ENCODE measurements at regions not wholly inside any gene's neighbourhood (a gene's known extent, or its start where the extent isn't known, plus 50 kb on each side); places are given as distances from the start of the nearest gene placed in this dataset.
"Not testable (repeated sequence)": the region's sequence is repeated elsewhere in the genome, so short reads cannot be mapped to it uniquely, and the experiment has no call there.

DNA sequence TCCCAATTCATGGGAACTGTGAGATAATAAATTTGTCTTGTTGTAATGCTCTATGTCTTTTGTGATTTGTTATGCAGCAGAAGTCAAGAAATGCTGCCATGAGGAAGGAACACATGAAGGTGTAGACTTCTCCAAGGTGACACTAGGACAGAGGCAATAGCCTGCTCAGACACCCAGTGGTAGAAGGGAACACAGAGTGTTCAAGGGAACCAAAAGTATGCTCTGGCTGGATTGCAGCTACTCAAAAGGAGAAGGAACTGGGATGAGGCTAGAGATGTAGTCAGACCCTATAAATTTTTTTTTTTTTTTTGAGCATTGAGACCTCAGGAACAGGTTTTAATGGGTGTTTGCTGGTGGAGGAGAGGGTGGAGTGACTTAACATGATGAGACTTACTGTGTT is 232.5 kb downstream of the PARP8 start:
- no peak for DNase-seq (ENCODE audit: low read depth)

DNA sequence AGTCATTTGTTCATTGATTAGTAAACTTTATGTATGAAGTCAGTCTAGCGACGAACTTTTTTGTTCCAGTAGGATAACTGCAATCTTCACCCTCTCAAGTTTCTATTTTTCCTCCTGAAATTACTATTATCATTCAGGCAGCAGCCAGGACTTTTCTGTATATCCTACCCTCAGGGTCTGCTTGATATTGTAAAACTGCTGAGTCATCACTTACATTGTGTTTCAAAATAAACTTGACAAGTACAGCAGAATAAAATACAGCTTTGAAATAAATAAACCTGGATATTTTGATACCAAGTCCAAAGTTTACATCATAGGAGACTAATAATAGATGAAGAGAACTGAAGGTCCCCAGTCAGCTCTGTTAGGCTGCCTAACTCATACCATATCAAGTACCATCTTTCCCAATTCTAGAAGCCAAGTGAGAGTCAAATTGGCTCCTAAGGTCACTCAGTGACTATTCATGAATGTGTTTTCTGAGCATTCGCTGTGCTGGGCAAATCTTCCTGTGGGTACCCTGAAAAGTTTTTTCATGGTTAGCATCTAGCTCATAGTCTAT is 234.6 kb downstream of the PARP8 start:
- DNase-seq (ENCODE audit: low read depth) = no peak

GRCh38 chr5:50903651-50904050 is 237.2 kb downstream of the PARP8 start:
- no peak for DNase-seq (ENCODE audit: low read depth)

GRCh38 chr5:50905996-50906570 is 239.6 kb downstream of the PARP8 start:
- DNase-seq (ENCODE audit: low read depth) = no peak

DNA sequence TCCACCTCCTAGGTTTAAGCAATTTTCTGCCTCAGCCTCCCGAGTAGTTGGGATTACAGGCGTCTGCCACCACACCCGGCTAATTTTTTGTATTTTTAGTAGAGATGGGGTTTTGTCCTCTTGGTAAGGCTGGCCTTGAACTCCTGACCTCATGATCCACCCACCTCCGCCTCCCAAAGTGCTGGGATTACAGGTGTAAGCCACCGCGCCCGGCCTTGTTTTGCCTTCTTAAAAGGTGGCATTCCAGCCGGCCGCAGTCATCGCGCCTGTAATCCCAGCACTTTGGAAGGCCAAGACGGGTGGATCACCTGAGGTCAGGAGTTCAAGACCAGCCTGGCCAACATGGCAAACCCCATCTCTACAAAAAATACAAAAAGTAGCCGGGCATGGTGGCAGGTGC is 253.7 kb downstream of the PARP8 start:
- DNase-seq (ENCODE audit: low read depth) = not testable (repeated sequence)

DNA sequence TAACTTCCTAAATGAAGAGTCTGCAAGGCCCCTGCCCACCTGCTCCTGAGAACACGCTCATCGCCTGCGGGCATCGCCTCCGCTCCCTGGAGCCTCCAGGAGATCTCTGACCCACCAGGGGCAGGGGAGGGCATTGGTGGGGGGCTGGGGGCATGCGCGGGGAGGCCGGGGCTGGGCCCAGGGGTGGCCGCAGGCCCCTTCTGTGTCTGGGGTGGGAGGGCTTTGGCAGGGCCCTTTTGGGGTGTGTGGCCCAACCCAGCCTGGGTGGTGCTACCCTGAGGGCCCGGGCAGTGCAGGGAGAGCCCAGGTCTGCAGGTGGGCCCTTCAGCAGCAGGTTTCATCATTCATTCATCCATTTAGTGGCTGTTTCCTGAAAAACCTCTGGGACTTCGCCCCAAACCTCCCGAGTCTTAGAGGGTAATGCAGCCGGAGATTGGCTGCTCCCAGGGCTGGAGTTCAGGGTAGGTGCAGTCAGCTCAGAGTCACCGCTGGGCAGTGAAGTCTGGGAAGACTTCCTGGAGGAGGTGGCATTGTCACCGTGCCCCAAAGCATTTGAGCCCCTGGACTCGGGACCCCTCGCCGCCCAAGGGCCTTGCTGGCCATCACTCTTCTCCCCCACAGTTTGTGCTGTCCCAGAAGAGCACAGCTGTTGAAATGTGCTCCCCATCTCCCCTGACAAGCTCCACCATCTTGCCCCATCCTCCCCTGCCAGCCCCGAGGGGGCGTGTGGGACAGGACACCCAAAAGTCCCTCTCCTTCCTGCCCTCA is 255.1 kb downstream of the PARP8 start:
- no peak for DNase-seq (ENCODE audit: low read depth)

DNA sequence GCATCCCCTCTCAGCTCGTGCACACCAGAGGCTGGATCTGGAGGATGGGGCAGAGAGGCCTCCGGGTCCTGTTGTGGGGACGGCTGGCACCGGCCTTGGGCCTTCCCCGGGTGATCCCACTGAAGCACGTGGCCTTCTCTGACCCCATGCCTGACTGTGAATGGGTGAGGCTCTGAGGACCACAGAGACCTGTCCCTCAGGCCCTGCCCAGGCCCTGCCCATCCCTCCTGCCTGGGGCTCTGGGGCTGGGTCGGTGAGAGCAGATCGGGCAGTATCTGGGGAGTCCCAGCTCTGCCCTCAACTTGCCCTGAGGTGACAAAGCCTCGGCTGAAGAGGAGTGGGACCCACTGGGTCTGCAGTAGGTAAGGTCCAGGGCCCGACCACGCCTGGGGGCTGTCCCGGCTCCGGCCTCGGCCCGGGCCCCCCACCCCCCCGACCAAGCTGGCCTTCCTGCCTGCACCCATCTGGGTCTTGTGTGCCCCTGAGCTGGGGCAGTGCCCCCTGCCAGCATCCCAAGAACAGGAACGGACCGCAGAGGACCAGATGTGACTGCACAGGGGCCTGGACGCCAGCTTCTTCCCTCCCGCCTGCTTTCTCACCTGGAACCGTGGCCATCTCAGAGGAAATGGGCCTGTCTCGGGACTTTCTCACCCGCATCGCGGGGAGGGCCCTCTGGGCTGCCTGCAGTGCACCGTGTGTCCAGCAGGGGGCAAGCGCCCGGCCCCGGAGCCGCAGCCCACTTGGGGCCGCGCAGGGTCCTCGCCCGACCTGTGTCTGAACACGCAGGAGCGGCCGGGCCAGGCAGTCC is 255.9 kb downstream of the PARP8 start:
- DNase-seq (ENCODE audit: low read depth) = not testable (repeated sequence)

- no peak for DNase-seq (ENCODE audit: low read depth)
Measured at GRCh38 chr5:50922942-50923767, 256.7 kb downstream of the PARP8 start.

DNA sequence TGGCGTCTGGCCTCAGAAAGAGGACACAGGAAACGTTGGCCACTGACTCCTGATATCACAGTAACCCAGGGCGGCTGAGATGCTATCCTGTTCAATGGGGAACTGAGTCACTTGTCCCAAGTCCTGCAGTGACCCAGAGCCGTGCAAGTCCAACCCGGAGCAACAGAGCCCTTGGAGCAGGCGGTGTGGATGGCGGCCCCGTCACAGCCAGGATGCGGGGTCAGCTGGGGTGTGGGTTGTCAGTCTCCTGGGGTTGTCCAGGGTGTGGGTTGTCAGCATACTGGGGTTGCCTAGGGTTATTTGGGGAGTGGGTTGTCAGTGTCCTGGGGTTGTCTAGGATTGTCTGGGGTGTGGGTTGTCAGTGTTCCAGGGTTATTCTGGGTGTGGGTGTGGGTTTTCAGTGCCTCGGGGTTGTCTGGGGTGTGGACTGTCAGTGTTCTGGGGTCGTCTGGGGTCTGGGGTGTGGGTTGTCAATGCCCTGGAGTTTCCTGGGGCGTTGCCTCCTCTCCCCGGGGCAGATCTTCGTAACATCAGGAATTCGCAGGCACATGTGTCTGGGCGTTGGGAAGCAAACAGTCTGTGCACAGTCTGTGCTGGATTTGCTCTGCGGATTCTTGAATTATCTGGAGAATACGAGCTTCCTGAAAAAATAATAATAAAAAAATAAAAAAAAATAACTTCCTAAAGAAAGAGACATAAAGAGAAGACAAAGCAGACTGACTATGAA is 257.5 kb downstream of the PARP8 start:
- DNase-seq (ENCODE audit: low read depth) = no peak

DNA sequence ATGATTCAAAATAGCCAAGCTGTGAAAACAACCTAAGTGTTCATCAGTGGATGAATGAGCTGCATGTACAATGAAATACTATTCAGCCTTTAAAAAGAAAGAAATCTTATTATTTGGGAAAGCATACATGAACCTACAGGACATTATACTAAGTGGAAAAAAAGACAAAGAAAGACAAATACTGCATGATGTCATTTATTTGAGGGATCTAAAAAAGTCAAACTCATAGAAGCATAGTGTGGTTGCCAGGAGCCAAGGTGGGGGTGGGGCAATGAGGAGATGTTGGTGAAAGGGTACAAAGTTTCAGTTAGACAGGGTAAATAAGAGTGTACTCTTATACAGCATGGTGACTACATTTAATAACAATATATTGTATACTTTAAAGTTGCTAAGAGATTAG is 261.5 kb downstream of the PARP8 start:
- DNase-seq (ENCODE audit: low read depth) = no peak

DNA sequence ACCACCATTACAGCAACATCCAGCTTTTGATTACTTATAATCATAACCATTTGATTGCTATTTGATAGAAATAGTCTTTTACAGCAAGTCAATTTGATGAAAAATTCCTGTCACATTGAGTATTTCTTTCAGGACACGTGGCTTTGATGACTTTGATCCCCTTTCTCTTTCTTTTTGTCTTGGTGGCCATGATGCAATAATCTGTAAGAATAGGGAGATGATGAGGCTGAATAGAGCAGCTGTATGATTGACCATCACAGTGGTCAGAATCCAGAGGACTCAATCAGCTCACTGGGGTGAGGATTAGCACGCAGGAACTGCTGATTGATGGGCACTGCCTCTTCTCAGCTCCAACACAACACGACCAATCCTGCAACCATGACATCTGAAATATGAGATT is 262.7 kb downstream of the PARP8 start:
- DNase-seq (ENCODE audit: low read depth) = no peak

- DNase-seq (ENCODE audit: low read depth) = no peak
Measured at GRCh38 chr5:50934343-50934742, 267.9 kb downstream of the PARP8 start.

GRCh38 chr5:50945139-50945538 is 278.7 kb downstream of the PARP8 start:
- no peak for DNase-seq (ENCODE audit: low read depth)

GRCh38 chr5:50947906-50948683 is 281.7 kb downstream of the PARP8 start:
- DNase-seq (ENCODE audit: low read depth) = no peak

DNA sequence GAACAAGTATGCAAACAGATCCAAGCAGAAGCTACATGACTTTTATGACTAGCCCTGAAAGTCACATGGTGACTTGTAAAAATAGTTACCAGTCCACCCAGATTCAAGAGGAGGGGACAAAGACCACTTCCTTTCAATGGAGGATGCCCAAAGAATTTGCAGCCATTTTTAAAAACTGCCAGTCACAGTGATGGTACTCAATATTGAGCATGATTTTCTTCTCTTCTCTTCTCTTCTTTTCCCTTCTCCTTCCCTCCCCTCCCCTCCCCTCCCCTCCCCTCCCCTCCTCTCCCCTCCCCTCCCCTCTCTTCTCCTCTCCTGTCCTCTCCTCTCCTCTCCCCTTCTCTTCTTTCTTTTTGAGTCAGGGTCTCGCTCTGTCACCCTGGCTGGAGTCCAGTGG is 286.9 kb downstream of the PARP8 start:
- no peak for DNase-seq (ENCODE audit: low read depth)

DNA sequence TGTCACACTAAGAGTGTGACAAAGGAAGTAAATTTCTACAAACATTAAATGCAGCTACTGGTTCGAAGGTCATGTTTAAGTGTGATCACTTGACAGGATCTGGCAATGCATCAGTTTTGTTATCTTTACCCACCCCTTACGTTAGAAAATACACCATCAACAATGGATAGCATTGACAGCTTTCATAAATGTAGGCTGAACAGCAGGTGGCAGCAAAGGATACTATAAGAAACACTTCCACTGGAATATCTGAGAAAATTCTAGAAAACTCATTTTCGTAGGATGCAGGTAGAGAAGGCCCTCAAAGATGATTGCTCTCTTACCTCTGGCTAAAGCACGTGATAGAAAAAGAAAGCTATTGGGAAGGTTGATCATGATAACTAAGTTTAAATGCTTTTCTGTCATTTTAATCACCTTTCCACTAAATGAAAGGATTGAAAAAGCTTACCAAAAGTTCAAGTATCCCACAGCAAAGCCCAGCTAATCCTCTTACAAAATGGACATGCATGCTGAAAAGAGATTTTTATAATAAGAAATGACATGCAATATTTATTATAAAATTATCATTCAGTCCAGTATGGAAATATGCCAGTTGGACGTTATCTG is 292.5 kb downstream of the PARP8 start:
- no peak for DNase-seq (ENCODE audit: low read depth)

DNA sequence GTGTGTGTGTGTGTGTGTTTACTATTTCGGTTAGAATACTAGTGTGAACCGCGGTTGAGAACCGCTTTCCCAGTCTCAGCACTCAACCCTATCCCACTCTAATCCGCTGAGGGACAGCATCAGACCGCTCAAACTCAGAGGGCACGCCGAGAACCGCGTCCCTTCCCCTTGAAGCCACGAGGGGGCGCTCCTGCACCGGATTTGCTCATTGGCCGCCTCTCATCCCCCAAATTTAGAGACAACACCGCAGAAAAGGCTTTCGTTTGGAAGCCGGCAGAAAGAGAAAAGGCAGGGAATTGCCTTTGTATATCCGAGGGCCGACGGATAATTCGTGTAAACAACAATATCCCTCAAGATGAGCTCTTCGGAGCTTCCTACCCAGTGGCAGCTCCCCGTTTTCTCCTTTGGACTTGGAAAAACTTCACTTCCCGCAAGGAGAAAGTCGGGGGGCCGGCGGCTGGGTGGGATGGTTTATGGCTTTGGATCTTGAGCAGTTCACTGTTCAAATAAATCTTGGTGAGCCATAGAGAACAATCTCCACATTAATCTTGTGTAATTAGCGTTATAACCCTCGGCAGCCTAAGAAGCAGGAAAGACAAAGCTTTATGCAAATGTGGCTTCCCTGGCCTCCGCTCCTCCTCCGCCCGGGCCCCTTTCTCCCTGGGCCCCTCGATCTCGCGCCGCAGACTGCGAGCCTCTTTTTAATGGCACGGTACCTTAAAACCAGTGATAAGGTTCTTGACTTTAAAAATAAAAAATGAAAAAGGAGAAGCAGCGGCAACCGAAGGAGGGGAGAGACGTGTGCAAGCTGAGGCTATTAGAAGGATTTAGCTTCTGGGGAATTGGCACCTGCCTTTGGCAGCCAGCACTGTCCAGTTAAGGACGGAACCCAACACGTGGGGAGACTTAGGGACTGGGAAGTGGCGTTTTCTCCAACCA is 296.8 kb downstream of the PARP8 start:
- DNase-seq (ENCODE audit: low read depth) = peak; percentile 46

- DNase-seq (ENCODE audit: low read depth) = no peak
Measured at GRCh38 chr5:50963971-50964745, 297.7 kb downstream of the PARP8 start.

Measured in LHCN-M2 (cell line).